Suprapubic skin (tissue), 3 donors: ENCODE measurements at regions not wholly inside any gene's neighbourhood (a gene's known extent, or its start where the extent isn't known, plus 50 kb on each side); places are given as distances from the start of the nearest gene placed in this dataset.

ENCODE experiments used
- CTCF ChIP-seq, 2 donors: fragments of 200-600 bp in 1 of 2; fragments of 450-650 bp in 1 of 2; sonication (generic) in 1 of 2; IDR thresholded peaks; one replicate each; pipeline ENCODE4 v1.5.1; 2016 to 2019; ENCODE audit warnings: antibody characterized with exemption in 2 of 2, mild to moderate bottlenecking in 1 of 2, moderate library complexity in 1 of 2
- POLR2AphosphoS5 ChIP-seq, 3 donors: sonication (generic); formaldehyde crosslinking; IDR thresholded peaks; one replicate each; pipeline ENCODE4 v1.6.1; 2017; ENCODE audit warnings: antibody characterized with exemption in 3 of 3

DNA sequence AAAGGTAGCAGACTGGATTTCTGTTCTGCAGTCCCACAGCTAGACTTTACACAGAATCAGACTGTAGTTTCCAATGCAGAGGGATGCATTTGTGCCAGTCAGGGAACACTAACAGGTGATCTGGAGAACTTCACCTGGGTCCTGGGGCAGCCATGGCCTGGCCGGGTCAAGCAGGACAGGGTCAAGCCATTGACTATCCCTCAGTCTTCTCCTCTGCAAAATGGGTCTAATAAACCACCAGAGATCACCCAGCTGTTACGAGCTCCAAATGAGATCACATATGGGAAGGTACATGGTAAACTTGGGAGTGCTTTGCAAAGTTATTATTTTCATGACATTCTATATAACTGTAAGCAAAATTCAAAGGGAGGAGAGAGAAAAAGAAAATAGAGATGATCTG is 294.1 kb downstream of the CDCA7 start:
- no peak for TF ChIP-seq CTCF (IDR thresholded peaks at IDR 0.05)
- no peak for TF ChIP-seq POLR2AphosphoS5 (IDR thresholded peaks at IDR 0.05)
